DND-41 (cell line): ENCODE measurements at regions not wholly inside any gene's neighbourhood (a gene's known extent, or its start where the extent isn't known, plus 50 kb on each side); places are given as distances from the start of the nearest gene placed in this dataset.

ENCODE experiments used
- ATAC-seq: fragments of 200-7000 bp; cut with Tn5 transposase; 3 replicates; pipeline ENCODE4 v1.9.1; 2021; ENCODE audit warnings: low read depth; ENCODE audit not compliant: insufficient read depth
- DNase-seq: peaks from one replicate; pipeline ENCODE4 v3.0.0-alpha.2; 2020
- H2AFZ ChIP-seq: 2 replicates; pipeline ENCODE4 v1.6.0; 2012; ENCODE audit warnings: low read depth, low read length
- H3K27ac ChIP-seq: 2 replicates; pipeline ENCODE4 v1.5.1; 2012; ENCODE audit warnings: low read length, inconsistent platforms
- H3K27me3 ChIP-seq: fragments of 200-600 bp; sonication (generic); 2 replicates; pipeline ENCODE4 v1.6.0; 2012; ENCODE audit warnings: low read length, mild to moderate bottlenecking, inconsistent platforms; ENCODE audit not compliant: insufficient read depth, poor library complexity
- H3K36me3 ChIP-seq: 2 replicates; pipeline ENCODE4 v1.5.1; 2012; ENCODE audit warnings: low read length, inconsistent platforms; ENCODE audit not compliant: insufficient read depth
- H3K4me1 ChIP-seq: 2 replicates; pipeline ENCODE4 v1.5.1; 2012; ENCODE audit warnings: mild to moderate bottlenecking, low read length; ENCODE audit not compliant: insufficient read depth
- H3K4me2 ChIP-seq: 2 replicates; pipeline ENCODE4 v1.6.0; 2012; ENCODE audit warnings: mild to moderate bottlenecking, moderate library complexity, low read length, inconsistent platforms; ENCODE audit not compliant: insufficient read depth
- H3K4me3 ChIP-seq, 2 experiments: fragments of 200-600 bp in 1 of 2; shearing (Covaris generic) in 1 of 2; 2 replicates each; pipeline ENCODE4 v1.5.1; 2012 to 2016; ENCODE audit warnings: inconsistent platforms in 2 of 2, low read length in 2 of 2, mild to moderate bottlenecking in 2 of 2, low read depth in 1 of 2, moderate library complexity in 1 of 2
- H3K79me2 ChIP-seq: 2 replicates; pipeline ENCODE4 v1.6.0; 2012; ENCODE audit warnings: low read length, inconsistent platforms; ENCODE audit not compliant: insufficient read depth
- H3K9ac ChIP-seq: 2 replicates; pipeline ENCODE4 v1.6.0; 2012; ENCODE audit warnings: low read depth, mild to moderate bottlenecking, inconsistent platforms, low read length, moderate library complexity
- H3K9me3 ChIP-seq: 2 replicates; pipeline ENCODE4 v1.5.1; 2012; ENCODE audit warnings: low read length, moderate library complexity, mild to moderate bottlenecking, inconsistent platforms; ENCODE audit not compliant: insufficient read depth, severe bottlenecking
- H4K20me1 ChIP-seq: 2 replicates; pipeline ENCODE4 v1.6.0; 2012; ENCODE audit warnings: low read length; ENCODE audit not compliant: insufficient read depth
- CTCF ChIP-seq: IDR thresholded peaks from 2 replicates; pipeline ENCODE4 v1.5.1; 2012; ENCODE audit warnings: borderline replicate concordance, low read length, moderate library complexity, mild to moderate bottlenecking; ENCODE audit not compliant: poor library complexity, severe bottlenecking; ENCODE audit errors: extremely low read depth
- EZH2 ChIP-seq: IDR thresholded peaks from 3 replicates; pipeline ENCODE4 v1.6.1; 2012; ENCODE audit warnings: borderline replicate concordance, low read depth, mild to moderate bottlenecking, moderate library complexity, low read length, inconsistent platforms; ENCODE audit not compliant: severe bottlenecking

GRCh38 chr13:67967031-67967430 lies 736.9 kb upstream of the PCDH9 start:
- Histone ChIP-seq H3K79me2 (no peaks in the 10 kb centered on the region), H2AFZ (no peak overlapping the region), H3K4me1 (no peaks in the 10 kb centered on the region), H3K4me3 (no peak overlapping the region), H3K9ac (no peak overlapping the region), H3K9me3 (no peaks in the 10 kb centered on the region), H3K4me2 (no peak overlapping the region), H4K20me1 (no peaks in the 10 kb centered on the region), H3K27me3 (no peaks in the 10 kb centered on the region), H3K27ac (no peak overlapping the region), H3K36me3 (no peaks in the 10 kb centered on the region)
- no peak for ATAC-seq
- TF ChIP-seq CTCF (no peak), EZH2 (no peak)
- no peak for DNase-seq

- Histone ChIP-seq H3K4me2 (no peak overlapping the region), H4K20me1 (no peaks in the 10 kb centered on the region), H3K9me3 (no peaks in the 10 kb centered on the region), H3K36me3 (no peaks in the 10 kb centered on the region), H3K27ac (no peak overlapping the region), H3K27me3 (no peaks in the 10 kb centered on the region), H3K4me1 (no peaks in the 10 kb centered on the region), H3K4me3 (no peak overlapping the region), H3K79me2 (no peaks in the 10 kb centered on the region), H3K9ac (no peak overlapping the region), H2AFZ (no peak overlapping the region)
- TF ChIP-seq CTCF (no peak), EZH2 (no peak)
- no peak for ATAC-seq
- no peak for DNase-seq
These were observed 735.9 kb upstream of the PCDH9 start for GRCh38 chr13:67966065-67966464.

GRCh38 chr13:67964986-67965385 lies 734.9 kb upstream of the PCDH9 start:
- Histone ChIP-seq H2AFZ (no peak overlapping the region), H3K27ac (no peak overlapping the region), H3K4me3 (no peak overlapping the region), H3K9me3 (no peaks in the 10 kb centered on the region), H3K27me3 (no peaks in the 10 kb centered on the region), H4K20me1 (no peaks in the 10 kb centered on the region), H3K4me1 (no peaks in the 10 kb centered on the region), H3K9ac (no peak overlapping the region), H3K79me2 (no peaks in the 10 kb centered on the region), H3K4me2 (no peak overlapping the region), H3K36me3 (no peaks in the 10 kb centered on the region)
- ATAC-seq (no peak), DNase-seq (no peak)
- TF ChIP-seq CTCF (no peak), EZH2 (no peak)

GRCh38 chr13:67964091-67964490 lies 734.0 kb upstream of the PCDH9 start:
- DNase-seq: no peak
- TF ChIP-seq EZH2 (no peak), CTCF (no peak)
- H3K27ac ChIP-seq: no peak overlapping the region
- H3K9ac ChIP-seq: no peak overlapping the region
- H3K27me3 ChIP-seq: no peaks in the 10 kb centered on the region
- no peaks in the 10 kb centered on the region for H3K4me1 ChIP-seq
- no peaks in the 10 kb centered on the region for H3K9me3 ChIP-seq
- no peaks in the 10 kb centered on the region for H3K36me3 ChIP-seq
- no peak overlapping the region for H2AFZ ChIP-seq
- ATAC-seq: no peak
- no peaks in the 10 kb centered on the region for H4K20me1 ChIP-seq
- H3K79me2 ChIP-seq: no peaks in the 10 kb centered on the region
- H3K4me3 ChIP-seq: no peak overlapping the region
- H3K4me2 ChIP-seq: no peak overlapping the region
